ENCODE measurements at regions not wholly inside any gene's neighbourhood (a gene's known extent, or its start where the extent isn't known, plus 50 kb on each side); places are given as distances from the start of the nearest gene placed in this dataset.

GRCh38 chr7:153084278-153084677 lies 324.7 kb downstream of the ACTR3B start:
- intact Hi-C loops (cut with DNase I; ENCODE audit: low total_unique reads) (no loop called here), in situ Hi-C loops (cut with MboI; ENCODE audit: low pct_ligation_motif_present in 1 of 4, low pct_unique_long_range_greater_than_20kb in 1 of 4, low sequenced_read_pairs in 3 of 4) (no loop called here)
- WGBS, 2 donors (ENCODE audit: low coverage in 1 of 2): 87 to 90% methylated on average over 4 to 6 of the region's 6 CpGs
- no peak for DNase-seq
- Histone ChIP-seq H3K9me3 (no peaks in the 10 kb centered on the region), H3K4me1 (no peaks in the 10 kb centered on the region), H3K4me3 (no peak overlapping the region), H3K27ac (no peak overlapping the region), H3K27me3 (no peaks in the 10 kb centered on the region), H3K36me3 (no peaks in the 10 kb centered on the region)
- no peak for TF ChIP-seq EP300 (IDR thresholded peaks at IDR 0.05; ENCODE audit: low read depth)
- no peak for TF ChIP-seq POLR2A (IDR thresholded peaks at IDR 0.05)
- no peak for TF ChIP-seq CTCF (IDR thresholded peaks at IDR 0.05)
- no peak for TF ChIP-seq POLR2AphosphoS5 (IDR thresholded peaks at IDR 0.05)

- 58 to 65% methylated on average over 4 of the region's 4 CpGs for WGBS, 2 donors (ENCODE audit: low coverage in 1 of 2)
- TF ChIP-seq POLR2A (IDR thresholded peaks at IDR 0.05) (no peak), CTCF (IDR thresholded peaks at IDR 0.05) (no peak), EP300 (IDR thresholded peaks at IDR 0.05; ENCODE audit: low read depth) (no peak), POLR2AphosphoS5 (IDR thresholded peaks at IDR 0.05) (no peak)
- H3K36me3 ChIP-seq: no peaks in the 10 kb centered on the region
- H3K4me3 ChIP-seq: no peak overlapping the region
- H3K27ac ChIP-seq: no peak overlapping the region
- DNase-seq: no peak
- intact Hi-C loops (cut with DNase I; ENCODE audit: low total_unique reads) (no loop called here), in situ Hi-C loops (cut with MboI; ENCODE audit: low pct_ligation_motif_present in 1 of 4, low pct_unique_long_range_greater_than_20kb in 1 of 4, low sequenced_read_pairs in 3 of 4) (no loop called here)
- no peaks in the 10 kb centered on the region for H3K9me3 ChIP-seq
- H3K27me3 ChIP-seq: no peaks in the 10 kb centered on the region
- no peaks in the 10 kb centered on the region for H3K4me1 ChIP-seq
Measured at GRCh38 chr7:153087498-153087897, 327.9 kb downstream of the ACTR3B start.

- 80 to 93% methylated on average over 5 of the region's 5 CpGs for whole genome bisulfite sequencing, 2 donors (ENCODE audit: low coverage in 1 of 2)
- no peaks in the 10 kb centered on the region for H3K36me3 ChIP-seq
- no peaks in the 10 kb centered on the region for H3K27me3 ChIP-seq
- H3K27ac ChIP-seq: no peak overlapping the region
- H3K4me3 ChIP-seq: no peak overlapping the region
- no peaks in the 10 kb centered on the region for H3K4me1 ChIP-seq
- DNase-seq: no peak
- TF ChIP-seq POLR2AphosphoS5 (IDR thresholded peaks at IDR 0.05) (no peak), EP300 (IDR thresholded peaks at IDR 0.05; ENCODE audit: low read depth) (no peak), CTCF (IDR thresholded peaks at IDR 0.05) (no peak), POLR2A (IDR thresholded peaks at IDR 0.05) (no peak)
- intact Hi-C loops (cut with DNase I; ENCODE audit: low total_unique reads) (no loop called here), in situ Hi-C loops (cut with MboI; ENCODE audit: low pct_ligation_motif_present in 1 of 4, low pct_unique_long_range_greater_than_20kb in 1 of 4, low sequenced_read_pairs in 3 of 4) (no loop called here)
- no peaks in the 10 kb centered on the region for H3K9me3 ChIP-seq
Measured at GRCh38 chr7:153088601-153089000, 329.0 kb downstream of the ACTR3B start.

- no peaks in the 10 kb centered on the region for H3K4me1 ChIP-seq
- no peak for DNase-seq
- no peaks in the 10 kb centered on the region for H3K9me3 ChIP-seq
- no peak overlapping the region for H3K27ac ChIP-seq
- TF ChIP-seq EP300 (IDR thresholded peaks at IDR 0.05; ENCODE audit: low read depth) (no peak), POLR2A (IDR thresholded peaks at IDR 0.05) (no peak), CTCF (IDR thresholded peaks at IDR 0.05) (no peak), POLR2AphosphoS5 (IDR thresholded peaks at IDR 0.05) (no peak)
- in situ Hi-C loops (cut with MboI; ENCODE audit: low pct_ligation_motif_present in 1 of 4, low pct_unique_long_range_greater_than_20kb in 1 of 4, low sequenced_read_pairs in 3 of 4): no loop called here
- intact Hi-C loops (cut with DNase I; ENCODE audit: low total_unique reads): no loop called here
- WGBS, 2 donors (ENCODE audit: low coverage in 1 of 2): 86 to 92% methylated on average over 2 to 3 of the region's 3 CpGs
- H3K4me3 ChIP-seq: no peak overlapping the region
- no peaks in the 10 kb centered on the region for H3K36me3 ChIP-seq
- H3K27me3 ChIP-seq: no peaks in the 10 kb centered on the region
Measured at GRCh38 chr7:153090209-153090608, 330.7 kb downstream of the ACTR3B start.
